ENCODE measurements at regions not wholly inside any gene's neighbourhood (a gene's known extent, or its start where the extent isn't known, plus 50 kb on each side); places are given as distances from the start of the nearest gene placed in this dataset.

DNA sequence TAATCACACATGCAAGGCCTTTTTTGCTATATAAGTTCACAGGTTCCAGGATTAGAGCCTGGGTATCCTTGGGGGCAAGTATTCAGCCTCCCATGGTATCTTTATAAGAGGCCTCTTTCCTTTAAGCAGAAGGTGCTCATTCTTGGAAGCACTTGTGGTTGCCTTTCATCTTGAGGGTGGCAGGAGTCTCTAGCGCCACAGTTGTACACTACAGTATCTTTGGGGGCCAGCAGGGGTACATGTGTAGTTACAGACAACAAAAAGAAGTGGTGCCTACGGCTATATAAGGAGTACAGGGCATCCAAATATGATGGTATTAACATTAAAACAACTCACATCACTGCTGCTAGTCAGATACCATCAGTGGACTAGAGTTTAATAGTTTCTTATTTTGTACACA, 62.1 kb downstream of the CCR1 start:
- ChIA-PET CTCF (ENCODE audit: low intra/inter-chr PET ratio, low total read pairs) (no interaction called here), POLR2A (no interaction called here)
- FAIRE-seq (no peak), ATAC-seq (no peak), DNase-seq (ENCODE audit: low spot score) (no peak)
- intact Hi-C loops (cut with micrococcal nuclease; ENCODE audit: unreplicated experiment) (no loop called here), in situ Hi-C loops (cut with HindIII; ENCODE audit: extremely low pct_ligation_motif_present, low pct_unique_long_range_greater_than_20kb) (no loop called here)
- Histone ChIP-seq H3K4me3 (replicated peaks in 1 of 3; ENCODE audit: insufficient read depth in 1 of 3, low read depth in 2 of 3, low read length in 3 of 3) (no peak overlapping the region), H3K79me2 (ENCODE audit: insufficient read depth, low read length) (no peaks in the 10 kb centered on the region), H3K9me3 (ENCODE audit: low read length) (no peaks in the 10 kb centered on the region), H4K20me1 (ENCODE audit: insufficient read depth, low read length) (no peaks in the 10 kb centered on the region), H2AFZ (ENCODE audit: low read length) (no peak overlapping the region), H3K9ac (ENCODE audit: insufficient read depth, low read depth, low read length) (no peak overlapping the region), H3K4me1 (ENCODE audit: insufficient read depth, low read length) (no peaks in the 10 kb centered on the region), H3K27me3 (ENCODE audit: control insufficient read depth in 1 of 2, insufficient read depth in 2 of 2, low read length in 2 of 2) (peaks cover 0 to 9% of the 10 kb centered on the region in 2 experiments; a peak in 3 of 5 replicates), H3K36me3 (replicated peaks in 1 of 2; ENCODE audit: control insufficient read depth in 1 of 2, insufficient read depth in 2 of 2, low read length in 2 of 2) (no peaks in the 10 kb centered on the region), H3K27ac (ENCODE audit: extremely low read length, insufficient read depth, low read length) (no peak overlapping the region), H3K4me2 (ENCODE audit: low read depth, low read length) (no peak overlapping the region)
- TF ChIP-seq HNRNPUL1 (IDR thresholded peaks at IDR 0.05; ENCODE audit: low read depth, low read length): no peak
- no peak for TF ChIP-seq MIER3 (CRISPR knock-in tag; IDR thresholded peaks at IDR 0.05; ENCODE audit: borderline replicate concordance)
- 0% methylated on average over 2 of the region's 2 CpGs for WGBS (ENCODE audit: low lambda C conversion rate)
- no TSS peak for BruUV-seq (replicated peaks)

DNA sequence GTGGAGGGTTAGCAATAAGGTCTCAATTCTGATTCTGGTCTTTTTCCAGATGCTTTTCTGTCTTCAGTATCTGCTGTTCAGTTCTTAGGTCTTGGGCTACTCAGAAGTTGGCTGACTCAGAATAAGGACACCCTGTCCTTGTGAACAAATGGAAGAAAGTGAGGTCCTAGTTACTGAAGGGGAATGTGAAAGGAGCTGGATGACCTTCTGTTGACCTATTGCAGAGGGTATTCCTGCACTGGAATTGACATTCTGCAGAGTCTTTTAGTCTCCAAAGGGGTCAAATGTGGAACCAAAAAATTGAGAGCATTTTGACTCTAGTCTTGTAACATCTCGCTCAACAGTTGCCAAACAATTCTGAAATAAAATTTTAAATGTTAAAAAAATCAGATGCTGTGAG, 63.0 kb downstream of the CCR1 start:
- in situ Hi-C loops (cut with HindIII; ENCODE audit: extremely low pct_ligation_motif_present, low pct_unique_long_range_greater_than_20kb): no loop called here
- H3K4me2 ChIP-seq (ENCODE audit: low read depth, low read length): no peak overlapping the region
- FAIRE-seq (no peak), DNase-seq (ENCODE audit: low spot score) (no peak), ATAC-seq (no peak)
- POLR2A ChIA-PET: no interaction called here
- H3K79me2 ChIP-seq (ENCODE audit: insufficient read depth, low read length): no peaks in the 10 kb centered on the region
- TF ChIP-seq SETDB1 (CRISPR knock-in tag; IDR thresholded peaks at IDR 0.05; ENCODE audit: borderline replicate concordance) (no peak), AGO1 (IDR thresholded peaks at IDR 0.05; ENCODE audit: low read depth, low read length, poor library complexity, severe bottlenecking) (no peak), FOXA1 (IDR thresholded peaks at IDR 0.05) (no peak), FOXA1 (CRISPR knock-in tag; IDR thresholded peaks at IDR 0.05) (no peak)
- CTCF ChIA-PET (ENCODE audit: low intra/inter-chr PET ratio, low total read pairs): no interaction called here
- no peaks in the 10 kb centered on the region for H3K36me3 ChIP-seq (replicated peaks in 1 of 2; ENCODE audit: control insufficient read depth in 1 of 2, insufficient read depth in 2 of 2, low read length in 2 of 2)
- H2AFZ ChIP-seq (ENCODE audit: low read length): no peak overlapping the region
- H3K4me1 ChIP-seq (ENCODE audit: insufficient read depth, low read length): no peaks in the 10 kb centered on the region
- H3K9me3 ChIP-seq (ENCODE audit: low read length): no peaks in the 10 kb centered on the region
- no peak overlapping the region for H3K27ac ChIP-seq (ENCODE audit: extremely low read length, insufficient read depth, low read length)
- no peaks in the 10 kb centered on the region for H4K20me1 ChIP-seq (ENCODE audit: insufficient read depth, low read length)
- H3K9ac ChIP-seq (ENCODE audit: insufficient read depth, low read depth, low read length): no peak overlapping the region
- H3K4me3 ChIP-seq (replicated peaks in 1 of 3; ENCODE audit: insufficient read depth in 1 of 3, low read depth in 2 of 3, low read length in 3 of 3): no peak overlapping the region
- peaks cover 0 to 9% of the 10 kb centered on the region in 2 experiments; a peak in 3 of 5 replicates for H3K27me3 ChIP-seq (ENCODE audit: control insufficient read depth in 1 of 2, insufficient read depth in 2 of 2, low read length in 2 of 2)
- WGBS (ENCODE audit: low lambda C conversion rate): 0% methylated on average over 1 of the region's 1 CpG
- intact Hi-C loops (cut with micrococcal nuclease; ENCODE audit: unreplicated experiment): no loop called here
- no TSS peak for BruUV-seq (replicated peaks)

Measured in HepG2 (cell line).